SK-N-SH (cell line): ENCODE measurements at regions not wholly inside any gene's neighbourhood (a gene's known extent, or its start where the extent isn't known, plus 50 kb on each side); places are given as distances from the start of the nearest gene placed in this dataset.

Source experiments
- CTCF ChIA-PET: fragments of 300-600, 350-600 bp; formaldehyde crosslinking; extraction: SDS; loops from one replicate; lab custom pipeline; 2021; lab: Yijun Ruan, JAX
- POLR2A ChIA-PET: fragments of 350-600 bp; sonication (Branson Sonifier 250); formaldehyde crosslinking; extraction: SDS; loops from one replicate; lab custom pipeline; 2020; ENCODE audit warnings: antibody characterized with exemption, inconsistent platforms; lab: Yijun Ruan, JAX
- DNase-seq: peaks from one replicate; pipeline ENCODE4 v3.0.0; 2012
- H2AFZ ChIP-seq: fragments of 200-600 bp; sonication (generic); 2 replicates; pipeline ENCODE4 v1.8.1; 2016; ENCODE audit warnings: antibody characterized with exemption, mild to moderate bottlenecking, low read depth
- H3F3A ChIP-seq: fragments of 200-600 bp; sonication (generic); replicated peaks from 2 replicates; pipeline ENCODE3; 2016; ENCODE audit warnings: antibody characterized with exemption, mild to moderate bottlenecking; ENCODE audit not compliant: insufficient read depth
- H3K27ac ChIP-seq, 2 experiments: fragments of 200-500 bp in 1 of 2; fragments of 200-600 bp in 1 of 2; sonication (Bioruptor generic) in 1 of 2; sonication (generic), shearing (Covaris generic) in 1 of 2; 2 replicates each; pipeline versions ENCODE4 v1.5.1 to v1.6.1; 2014 to 2016; ENCODE audit warnings: low read depth in 2 of 2, inconsistent platforms in 1 of 2, low read length in 1 of 2, mild to moderate bottlenecking in 1 of 2, mixed read lengths in 1 of 2
- H3K27me3 ChIP-seq: fragments of 200-600 bp; sonication (generic), shearing (Covaris generic); 2 replicates; pipeline ENCODE4 v1.6.1; 2016; ENCODE audit warnings: mixed run types; ENCODE audit not compliant: insufficient read depth
- H3K36me3 ChIP-seq, 2 experiments: fragments of 200-500 bp in 1 of 2; fragments of 200-600 bp in 1 of 2; sonication (Bioruptor generic) in 1 of 2; sonication (generic) in 1 of 2; replicated peaks in 1 of 2; 2 replicates each; pipeline versions ENCODE3 to v1.5.1; 2014 to 2016; ENCODE audit warnings: low read length in 1 of 2, mild to moderate bottlenecking in 1 of 2; ENCODE audit not compliant: insufficient read depth in 2 of 2, control insufficient read depth in 1 of 2
- H3K4me1 ChIP-seq, 2 experiments: fragments of 200-500 bp in 1 of 2; fragments of 200-600 bp in 1 of 2; sonication (Bioruptor generic) in 1 of 2; sonication (generic), shearing (Covaris generic) in 1 of 2; 2 replicates each; pipeline versions ENCODE4 v1.5.1 to v1.6.1; 2014 to 2016; ENCODE audit warnings: low read depth in 1 of 2, low read length in 1 of 2, mixed run types in 1 of 2; ENCODE audit not compliant: insufficient read depth in 2 of 2, control insufficient read depth in 1 of 2
- H3K4me2 ChIP-seq: fragments of 200-600 bp; sonication (generic), shearing (Covaris generic); 2 replicates; pipeline ENCODE4 v1.6.1; 2017; ENCODE audit warnings: mixed run types
- H3K4me3 ChIP-seq, 2 experiments: fragments of 200-500 bp in 1 of 2; fragments of 200-600 bp in 1 of 2; sonication (Bioruptor generic) in 1 of 2; sonication (generic), shearing (Covaris generic) in 1 of 2; 2 replicates each; pipeline versions ENCODE4 v1.5.1 to v1.8.1; 2014 to 2016; ENCODE audit warnings: low read depth in 2 of 2, inconsistent platforms in 1 of 2, low read length in 1 of 2, mild to moderate bottlenecking in 1 of 2, mixed read lengths in 1 of 2, moderate library complexity in 1 of 2
- H3K79me2 ChIP-seq: fragments of 200-600 bp; sonication (generic); 2 replicates; pipeline ENCODE4 v1.8.1; 2017; ENCODE audit warnings: mild to moderate bottlenecking; ENCODE audit not compliant: insufficient read depth
- H3K9ac ChIP-seq: fragments of 200-600 bp; sonication (generic); 2 replicates; pipeline ENCODE4 v1.6.1; 2017; ENCODE audit warnings: mixed run types
- H3K9me2 ChIP-seq: fragments of 200-600 bp; sonication (generic); 2 replicates; pipeline ENCODE4 v1.6.1; 2017; ENCODE audit warnings: mixed run types
- H3K9me3 ChIP-seq: fragments of 200-600 bp; sonication (generic); 2 replicates; pipeline ENCODE4 v1.6.1; 2017; ENCODE audit warnings: mixed run types, mild to moderate bottlenecking, moderate library complexity
- H4K20me1 ChIP-seq: fragments of 200-600 bp; sonication (generic); 2 replicates; pipeline ENCODE4 v1.6.1; 2017; ENCODE audit warnings: mild to moderate bottlenecking, mixed run types; ENCODE audit not compliant: insufficient read depth
- ELF1 ChIP-seq: IDR thresholded peaks from 2 replicates; pipeline ENCODE4 v1.4.0; 2012
- FOSL2 ChIP-seq: IDR thresholded peaks from 2 replicates; pipeline ENCODE4 v1.4.0; 2012; ENCODE audit warnings: low read depth, mild to moderate bottlenecking, moderate library complexity, borderline replicate concordance
- GABPA ChIP-seq: IDR thresholded peaks from 2 replicates; pipeline ENCODE4 v1.4.0; 2012; ENCODE audit warnings: low read depth, mild to moderate bottlenecking
- GATA2 ChIP-seq: sonication (generic); formaldehyde crosslinking; IDR thresholded peaks from 2 replicates; pipeline ENCODE4 v1.5.0; 2020; ENCODE audit warnings: mild to moderate bottlenecking, missing genetic modification reagents
- IRF3 ChIP-seq: fragments of 150-350 bp; IDR thresholded peaks from 2 replicates; pipeline ENCODE4 v1.6.1; 2016; ENCODE audit warnings: mild to moderate bottlenecking, low read depth, low read length
- JUND ChIP-seq: IDR thresholded peaks from 2 replicates; pipeline ENCODE4 v1.4.0; 2012
- MEF2A ChIP-seq: IDR thresholded peaks from 2 replicates; pipeline ENCODE4 v1.4.0; 2012; ENCODE audit warnings: low read depth, borderline replicate concordance
- NFIC ChIP-seq: IDR thresholded peaks from 2 replicates; pipeline ENCODE4 v1.4.0; 2012; ENCODE audit warnings: borderline replicate concordance
- PBX3 ChIP-seq: IDR thresholded peaks from 2 replicates; pipeline ENCODE4; 2012
- POLR2AphosphoS5 ChIP-seq: IDR thresholded peaks from 2 replicates; pipeline ENCODE4 v1.6.1; 2012; ENCODE audit warnings: low read depth, low read length
- REST ChIP-seq: IDR thresholded peaks from 2 replicates; pipeline ENCODE4 v1.6.1; 2012; ENCODE audit warnings: mild to moderate bottlenecking, low read depth, low read length, moderate library complexity
- RFX5 ChIP-seq: IDR thresholded peaks from 2 replicates; pipeline ENCODE4 v1.6.1; 2012; ENCODE audit warnings: mild to moderate bottlenecking, improper control_type of control experiment, low read length
- RXRA ChIP-seq: IDR thresholded peaks from 2 replicates; pipeline ENCODE4 v1.4.0; 2012; ENCODE audit warnings: low read depth, mild to moderate bottlenecking, borderline replicate concordance
- SMC3 ChIP-seq: IDR thresholded peaks from 2 replicates; pipeline ENCODE4 v1.6.1; 2012; ENCODE audit warnings: low read depth, low read length, improper control_type of control experiment
- TCF12 ChIP-seq: IDR thresholded peaks from 2 replicates; pipeline ENCODE4 v1.4.0; 2012
- TEAD4 ChIP-seq: IDR thresholded peaks from 2 replicates; pipeline ENCODE4 v1.4.0; 2012; ENCODE audit warnings: mild to moderate bottlenecking, borderline replicate concordance; ENCODE audit not compliant: insufficient read depth
- YY1 ChIP-seq: IDR thresholded peaks from 2 replicates; pipeline ENCODE4 v1.4.0; 2012; ENCODE audit warnings: low read depth, mild to moderate bottlenecking
- WGBS: methylation state at CpG from one replicate; pipeline ENCODE4 v1.1.6; 2017; ENCODE audit warnings: low lambda C conversion rate; 5-methylcytosine and 5-hydroxymethylcytosine counted together

- TF ChIP-seq GABPA: no peak
- H3K4me3 ChIP-seq: no peak overlapping the region
- no peaks in the 10 kb centered on the region for H3K79me2 ChIP-seq
- no peak overlapping the region for H3K27ac ChIP-seq
- no peaks in the 10 kb centered on the region for H3K36me3 ChIP-seq
- DNase-seq: no peak
- no peak overlapping the region for H2AFZ ChIP-seq
- ChIA-PET CTCF (interaction anchor here (1.6 to 4.1 kb wide), 2 partner anchors 11 to 240 kb away, joined by 3 to 38 read pairs; no protein-coding TSS in a partner anchor), POLR2A (no interaction called here)
- no peak overlapping the region for H3K9ac ChIP-seq
- H3K9me3 ChIP-seq: no peaks in the 10 kb centered on the region
- peaks cover 0 to 3% of the 10 kb centered on the region in 2 experiments; a peak in 1 of 4 replicates for H3K4me1 ChIP-seq
- H4K20me1 ChIP-seq: no peaks in the 10 kb centered on the region
- 27% methylated on average over 3 of the region's 3 CpGs for WGBS
- no peaks in the 10 kb centered on the region; the same call in 1 of the 2 replicates for H3K27me3 ChIP-seq
- H3F3A ChIP-seq: no peaks in the 10 kb centered on the region
- no peaks in the 10 kb centered on the region for H3K9me2 ChIP-seq
- H3K4me2 ChIP-seq: no peak overlapping the region
These were observed 53.9 kb upstream of the CACNA1E start for GRCh38 chr1:181429462-181429861.

- 34% methylated on average over 7 of the region's 8 CpGs for WGBS
- H3K4me1 ChIP-seq: no peaks in the 10 kb centered on the region
- no peaks in the 10 kb centered on the region for H3K9me3 ChIP-seq
- no peak overlapping the region for H3K4me3 ChIP-seq
- no peak overlapping the region for H3K4me2 ChIP-seq
- no peaks in the 10 kb centered on the region for H3F3A ChIP-seq
- H3K9ac ChIP-seq: no peak overlapping the region
- no peaks in the 10 kb centered on the region for H4K20me1 ChIP-seq
- no peaks in the 10 kb centered on the region for H3K9me2 ChIP-seq
- CTCF ChIA-PET: interaction anchor here (0.8 to 4.1 kb wide), 4 partner anchors 10 to 507 kb away, joined by 3 to 38 read pairs (median 3); no protein-coding TSS in a partner anchor
- no peak for DNase-seq
- POLR2A ChIA-PET: no interaction called here
- no peaks in the 10 kb centered on the region; the same call in 1 of the 2 replicates for H3K27me3 ChIP-seq
- H2AFZ ChIP-seq: no peak overlapping the region
- no peaks in the 10 kb centered on the region for H3K36me3 ChIP-seq
- TF ChIP-seq YY1 (no peak), GATA2 (no peak), TCF12 (no peak), NFIC (no peak), REST (no peak), RFX5 (no peak), ELF1 (no peak), FOSL2 (no peak), JUND (no peak), TEAD4 (no peak), IRF3 (no peak), MEF2A (no peak), SMC3 (no peak), POLR2AphosphoS5 (no peak), RXRA (no peak), PBX3 (no peak)
- no peaks in the 10 kb centered on the region for H3K79me2 ChIP-seq
- H3K27ac ChIP-seq: no peak overlapping the region
These were observed 53.1 kb upstream of the CACNA1E start for GRCh38 chr1:181430015-181430885.
